ENCODE measurements at regions not wholly inside any gene's neighbourhood (a gene's known extent, or its start where the extent isn't known, plus 50 kb on each side); places are given as distances from the start of the nearest gene placed in this dataset.

GRCh38 chr5:35305336-35306020 lies 75.2 kb upstream of the PRLR start:
- DNase-seq (ENCODE audit: low read depth): no peak
- TF ChIP-seq CTCF (IDR thresholded peaks at IDR 0.05; ENCODE audit: control insufficient read depth, insufficient read depth, low read depth, low read length, missing control alignments): no peak
- H3K4me3 ChIP-seq (ENCODE audit: control insufficient read depth, low read depth, low read length): no peak overlapping the region

GRCh38 chr5:35304291-35304690 lies 74.0 kb upstream of the PRLR start:
- no peak for DNase-seq (ENCODE audit: low read depth)
- no peak for TF ChIP-seq CTCF (IDR thresholded peaks at IDR 0.05; ENCODE audit: control insufficient read depth, insufficient read depth, low read depth, low read length, missing control alignments)
- no peak overlapping the region for H3K4me3 ChIP-seq (ENCODE audit: control insufficient read depth, low read depth, low read length)

GRCh38 chr5:35303152-35303551 lies 72.9 kb upstream of the PRLR start:
- TF ChIP-seq CTCF (IDR thresholded peaks at IDR 0.05; ENCODE audit: control insufficient read depth, insufficient read depth, low read depth, low read length, missing control alignments): no peak
- no peak overlapping the region for H3K4me3 ChIP-seq (ENCODE audit: control insufficient read depth, low read depth, low read length)
- no peak for DNase-seq (ENCODE audit: low read depth)

- no peak for TF ChIP-seq CTCF (IDR thresholded peaks at IDR 0.05; ENCODE audit: control insufficient read depth, insufficient read depth, low read depth, low read length, missing control alignments)
Observed at GRCh38 chr5:35302544-35302943, 72.3 kb upstream of the PRLR start.

GRCh38 chr5:35297755-35298154 lies 67.5 kb upstream of the PRLR start:
- no peak overlapping the region for H3K4me3 ChIP-seq (ENCODE audit: control insufficient read depth, low read depth, low read length)
- no peak for DNase-seq (ENCODE audit: low read depth)
- no peak for TF ChIP-seq CTCF (IDR thresholded peaks at IDR 0.05; ENCODE audit: control insufficient read depth, insufficient read depth, low read depth, low read length, missing control alignments)

More at GRCh38 chr5:35302544-35302943, 72.3 kb upstream of the PRLR start:
- H3K4me3 ChIP-seq (ENCODE audit: control insufficient read depth, low read depth, low read length): no peak overlapping the region
- DNase-seq (ENCODE audit: low read depth): no peak

- H3K4me3 ChIP-seq (ENCODE audit: control insufficient read depth, low read depth, low read length): no peak overlapping the region
- DNase-seq (ENCODE audit: low read depth): no peak
- TF ChIP-seq CTCF (IDR thresholded peaks at IDR 0.05; ENCODE audit: control insufficient read depth, insufficient read depth, low read depth, low read length, missing control alignments): no peak
Observed at GRCh38 chr5:35294976-35295375, 64.7 kb upstream of the PRLR start.
